Activated T-helper 1 cell treated with anti-CD3 and anti-CD28 coated beads, Interleukin-12 subunit alpha, Interleukin-12 subunit beta, Interleukin-2, Interleukin-4 antibody, amounts not matched to agents 30 ng/mL and 10 ng/mL and 1 ng/mL, durations not matched to agents 14 hours and 24 hours and 36 hours (primary cell): ENCODE measurements at regions not wholly inside any gene's neighbourhood (a gene's known extent, or its start where the extent isn't known, plus 50 kb on each side); places are given as distances from the start of the nearest gene placed in this dataset.
"Not testable (repeated sequence)": the region's sequence is repeated elsewhere in the genome, so short reads cannot be mapped to it uniquely, and the experiment has no call there.

Experiments
- DNase-seq: peaks from one replicate; pipeline ENCODE4 v3.0.0; 2021; ENCODE audit warnings: low spot score
- H3K27ac Mint-ChIP-seq: one replicate; pipeline ENCODE4 v1.8.0; 2021; ENCODE audit warnings: mild to moderate bottlenecking, mixed read lengths
- H3K27me3 Mint-ChIP-seq: one replicate; pipeline ENCODE4 v1.8.0; 2022; ENCODE audit warnings: mild to moderate bottlenecking, moderate library complexity, mixed read lengths; ENCODE audit not compliant: insufficient read depth
- H3K36me3 Mint-ChIP-seq: one replicate; pipeline ENCODE4 v1.8.0; 2021; ENCODE audit warnings: low read depth, mixed read lengths
- H3K4me1 Mint-ChIP-seq: one replicate; pipeline ENCODE4 v1.8.0; 2021; ENCODE audit warnings: low read depth, mixed read lengths
- H3K4me3 Mint-ChIP-seq: one replicate; pipeline ENCODE4 v1.8.0; 2021; ENCODE audit warnings: mild to moderate bottlenecking, moderate library complexity, mixed read lengths
- H3K9me3 Mint-ChIP-seq: one replicate; pipeline ENCODE4 v1.8.0; 2021; ENCODE audit warnings: mixed read lengths
- intact Hi-C: fragments of 100-400 bp; cut with micrococcal nuclease; formaldehyde crosslinking; loops from one replicate; pipeline ENCODE4 v1.15.1; 2024

DNA sequence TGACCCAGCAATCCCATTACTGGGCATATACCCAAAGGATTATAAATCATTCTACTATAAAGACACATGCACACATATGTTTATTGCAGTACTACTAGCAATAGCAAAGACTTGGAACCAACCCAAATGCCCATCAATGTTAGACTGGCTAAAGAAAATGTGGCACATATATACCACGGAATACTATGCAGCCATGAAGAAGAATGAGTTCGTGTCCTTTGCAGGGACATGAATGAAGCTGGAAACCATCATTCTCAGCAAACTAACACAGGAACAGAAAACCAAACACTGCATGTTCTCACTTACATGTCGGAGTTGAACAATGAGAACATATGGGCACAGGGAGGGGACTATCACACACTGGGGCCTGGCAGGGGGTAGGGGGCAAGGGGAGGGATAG, 183.0 kb downstream of the HACE1 start:
- DNase-seq, H3K27ac Mint-ChIP-seq, H3K4me3 Mint-ChIP-seq, intact Hi-C loops, H3K4me1 Mint-ChIP-seq, H3K27me3 Mint-ChIP-seq, H3K36me3 Mint-ChIP-seq: not testable (repeated sequence)
- peaks cover 13% of the 10 kb centered on the region for H3K9me3 Mint-ChIP-seq

GRCh38 chr6:104675161-104675560, 184.6 kb downstream of the HACE1 start:
- H3K36me3 Mint-ChIP-seq, intact Hi-C loops, H3K27me3 Mint-ChIP-seq, DNase-seq, H3K27ac Mint-ChIP-seq, H3K4me1 Mint-ChIP-seq, H3K4me3 Mint-ChIP-seq: not testable (repeated sequence)
- peaks cover 13% of the 10 kb centered on the region for H3K9me3 Mint-ChIP-seq

DNA sequence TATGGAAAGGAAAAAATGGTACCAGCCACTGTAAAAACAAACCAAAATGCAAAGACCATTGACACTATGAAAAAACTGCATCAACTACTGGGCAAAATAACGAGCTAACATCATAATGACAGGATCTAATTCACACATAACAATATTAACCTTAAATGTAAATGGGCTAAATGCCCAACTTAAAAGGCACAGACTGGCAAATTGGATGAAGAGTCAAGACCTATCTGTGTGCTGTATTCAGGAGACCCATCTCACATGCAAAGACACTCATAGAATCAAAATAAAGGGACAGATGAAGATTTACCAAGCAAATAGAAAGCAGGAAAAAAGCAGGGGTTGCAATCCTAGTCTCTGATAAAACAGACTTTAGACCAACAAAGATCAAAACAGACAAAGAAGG, 186.6 kb downstream of the HACE1 start:
- H3K36me3 Mint-ChIP-seq, H3K27me3 Mint-ChIP-seq, H3K27ac Mint-ChIP-seq, H3K4me3 Mint-ChIP-seq, H3K4me1 Mint-ChIP-seq, intact Hi-C loops, DNase-seq: not testable (repeated sequence)
- H3K9me3 Mint-ChIP-seq = peaks cover 13% of the 10 kb centered on the region

DNA sequence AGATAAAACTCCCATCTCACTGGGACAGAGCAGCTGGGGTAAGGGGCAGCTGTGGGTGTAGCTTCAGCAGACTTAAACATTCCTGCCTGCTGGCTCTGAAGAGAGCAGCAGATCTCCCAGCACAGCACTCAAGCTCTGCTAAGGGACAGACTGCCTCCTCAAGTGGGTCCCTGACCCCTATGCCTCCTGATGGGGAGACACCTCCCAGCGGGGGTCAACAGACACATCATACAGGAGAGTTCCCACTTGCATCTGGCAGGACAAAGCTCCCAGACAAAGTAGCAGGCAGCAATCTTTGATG, 188.2 kb downstream of the HACE1 start:
- not testable (repeated sequence) for H3K27me3 Mint-ChIP-seq

GRCh38 chr6:104670834-104671590, 188.7 kb downstream of the HACE1 start:
- intact Hi-C loops, DNase-seq: not testable (repeated sequence)

More for the DNA sequence above, 188.2 kb downstream of the HACE1 start:
- H3K27ac Mint-ChIP-seq, H3K36me3 Mint-ChIP-seq, H3K4me1 Mint-ChIP-seq, H3K4me3 Mint-ChIP-seq, intact Hi-C loops, DNase-seq: not testable (repeated sequence)
- peaks cover 13% of the 10 kb centered on the region for H3K9me3 Mint-ChIP-seq

DNA sequence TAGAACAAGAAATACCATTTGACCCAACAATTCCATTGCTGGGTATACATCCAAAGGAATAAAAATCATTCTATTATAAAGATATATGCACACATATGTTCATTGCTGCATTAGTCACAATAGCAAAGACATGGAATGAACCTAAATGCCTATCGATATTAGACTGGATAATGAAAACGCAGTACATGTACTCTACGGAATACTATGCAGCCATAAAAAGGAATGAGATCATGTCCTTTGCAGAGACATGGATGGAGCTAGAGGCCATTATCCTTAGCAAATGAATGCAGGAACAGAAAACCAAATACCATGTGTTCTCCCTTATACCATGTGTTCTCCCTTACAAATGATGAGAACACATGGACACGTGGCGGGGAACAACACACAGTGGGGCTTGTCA, 190.2 kb downstream of the HACE1 start:
- intact Hi-C loops = no loop called here

More at GRCh38 chr6:104670834-104671590, 188.7 kb downstream of the HACE1 start:
- H3K36me3 Mint-ChIP-seq, H3K4me3 Mint-ChIP-seq, H3K9me3 Mint-ChIP-seq, H3K4me1 Mint-ChIP-seq, H3K27me3 Mint-ChIP-seq, H3K27ac Mint-ChIP-seq: not testable (repeated sequence)

GRCh38 chr6:104656235-104656634, 203.5 kb downstream of the HACE1 start:
- no peak overlapping the region for H3K4me3 Mint-ChIP-seq
- no peak for DNase-seq
- H3K4me1 Mint-ChIP-seq = peaks cover 4% of the 10 kb centered on the region
- no peaks in the 10 kb centered on the region for H3K36me3 Mint-ChIP-seq
- no peak overlapping the region for H3K27ac Mint-ChIP-seq
- no peaks in the 10 kb centered on the region for H3K27me3 Mint-ChIP-seq
- intact Hi-C loops = no loop called here
- H3K9me3 Mint-ChIP-seq = no peaks in the 10 kb centered on the region

More for the DNA sequence above, 190.2 kb downstream of the HACE1 start:
- Mint-ChIP-seq H3K9me3 (peaks cover 4% of the 10 kb centered on the region), H3K36me3 (no peaks in the 10 kb centered on the region), H3K4me1 (no peaks in the 10 kb centered on the region), H3K4me3 (no peak overlapping the region), H3K27me3 (peaks cover 4% of the 10 kb centered on the region), H3K27ac (no peak overlapping the region)
- DNase-seq = no peak

- Mint-ChIP-seq H3K27ac (no peak overlapping the region), H3K4me3 (no peak overlapping the region)
- intact Hi-C loops = no loop called here
Measured at GRCh38 chr6:104653781-104654180, 205.9 kb downstream of the HACE1 start.

GRCh38 chr6:104648347-104648746, 211.4 kb downstream of the HACE1 start:
- intact Hi-C loops = no loop called here
- Mint-ChIP-seq H3K4me1 (no peaks in the 10 kb centered on the region), H3K27me3 (no peaks in the 10 kb centered on the region)

More at GRCh38 chr6:104653781-104654180, 205.9 kb downstream of the HACE1 start:
- peaks cover 4% of the 10 kb centered on the region for H3K4me1 Mint-ChIP-seq
- H3K27me3 Mint-ChIP-seq = no peaks in the 10 kb centered on the region
- H3K36me3 Mint-ChIP-seq = no peaks in the 10 kb centered on the region
- H3K9me3 Mint-ChIP-seq = no peaks in the 10 kb centered on the region
- no peak for DNase-seq

DNA sequence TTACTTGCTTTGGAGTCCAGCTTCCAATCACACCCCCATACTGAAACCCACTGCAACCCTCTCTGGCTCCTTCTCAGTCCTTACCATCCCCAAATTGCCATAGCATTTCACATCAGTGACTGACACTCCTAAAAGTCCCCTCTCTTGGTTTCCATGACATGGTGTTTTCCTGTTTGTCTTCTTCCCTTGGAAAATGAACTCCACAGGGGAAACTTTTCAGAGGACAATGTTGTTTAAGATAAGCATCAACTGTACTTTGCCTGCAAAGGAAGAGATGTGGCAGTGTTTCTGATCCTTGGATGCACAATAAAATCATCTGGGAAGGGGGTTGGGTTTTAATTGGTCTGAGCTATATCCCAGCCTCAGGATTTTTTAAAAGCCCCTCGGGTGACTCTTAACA, 214.9 kb downstream of the HACE1 start:
- Mint-ChIP-seq H3K4me3 (no peak overlapping the region), H3K27me3 (no peaks in the 10 kb centered on the region), H3K4me1 (peaks cover 5% of the 10 kb centered on the region), H3K9me3 (no peaks in the 10 kb centered on the region), H3K36me3 (no peaks in the 10 kb centered on the region), H3K27ac (no peak overlapping the region)
- intact Hi-C loops = no loop called here
- no peak for DNase-seq

More at GRCh38 chr6:104648347-104648746, 211.4 kb downstream of the HACE1 start:
- Mint-ChIP-seq H3K4me3 (no peak overlapping the region), H3K36me3 (no peaks in the 10 kb centered on the region), H3K9me3 (no peaks in the 10 kb centered on the region), H3K27ac (no peak overlapping the region)
- DNase-seq = no peak

DNA sequence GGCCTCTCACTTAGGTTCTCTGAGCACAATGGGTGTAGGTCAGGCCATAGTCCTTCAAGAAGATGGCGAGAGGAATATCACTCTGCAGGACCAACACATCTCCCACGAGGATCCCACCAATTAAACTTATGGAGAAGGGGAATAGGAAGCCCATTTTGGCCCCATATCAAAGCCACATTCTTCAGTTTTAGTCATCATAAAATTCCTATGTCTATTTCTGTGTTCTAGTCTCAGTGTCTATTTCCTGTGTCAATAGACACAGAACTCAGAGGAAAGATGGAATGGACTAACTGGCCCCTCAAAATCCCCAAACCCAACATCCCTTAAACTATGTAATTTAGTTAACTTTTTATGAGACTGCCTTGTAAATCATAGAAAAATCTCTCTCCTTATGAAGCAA, 216.8 kb downstream of the HACE1 start:
- Mint-ChIP-seq H3K4me1 (peaks cover 12% of the 10 kb centered on the region), H3K9me3 (no peaks in the 10 kb centered on the region), H3K27me3 (no peaks in the 10 kb centered on the region), H3K36me3 (no peaks in the 10 kb centered on the region), H3K27ac (no peak overlapping the region), H3K4me3 (no peak overlapping the region)
- no peak for DNase-seq
- intact Hi-C loops = no loop called here

DNA sequence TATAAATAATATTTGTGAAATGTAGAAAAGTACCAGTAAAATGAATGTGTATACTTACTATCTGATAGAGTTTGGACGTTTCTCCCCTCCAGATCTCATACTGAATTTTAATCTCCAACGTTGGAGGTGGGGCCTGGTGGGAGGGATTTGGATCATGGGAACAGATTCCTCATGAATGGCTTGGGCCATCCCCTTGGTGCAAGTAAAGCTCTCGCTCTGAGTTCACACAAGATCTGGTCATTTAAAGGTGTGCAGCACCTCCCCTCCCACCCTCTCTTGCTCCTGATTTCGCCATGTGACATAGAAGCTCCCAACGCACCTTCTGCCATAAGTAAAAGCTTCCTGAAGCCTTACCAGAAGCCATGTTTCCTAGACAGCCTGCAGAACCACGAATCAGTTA, 219.0 kb downstream of the HACE1 start:
- Mint-ChIP-seq H3K27ac (no peak overlapping the region), H3K4me3 (no peak overlapping the region), H3K9me3 (no peaks in the 10 kb centered on the region), H3K27me3 (no peaks in the 10 kb centered on the region), H3K36me3 (no peaks in the 10 kb centered on the region), H3K4me1 (peaks cover 12% of the 10 kb centered on the region)
- DNase-seq = no peak
- intact Hi-C loops = no loop called here

GRCh38 chr6:104640150-104640700, 219.5 kb downstream of the HACE1 start:
- peaks cover 12% of the 10 kb centered on the region for H3K4me1 Mint-ChIP-seq
- H3K27ac Mint-ChIP-seq = no peak overlapping the region
- H3K9me3 Mint-ChIP-seq = no peaks in the 10 kb centered on the region
- no peaks in the 10 kb centered on the region for H3K27me3 Mint-ChIP-seq
- intact Hi-C loops = no loop called here
- H3K4me3 Mint-ChIP-seq = no peak overlapping the region
- no peak for DNase-seq
- no peaks in the 10 kb centered on the region for H3K36me3 Mint-ChIP-seq

GRCh38 chr6:104639668-104640067, 220.1 kb downstream of the HACE1 start:
- intact Hi-C loops = no loop called here
- Mint-ChIP-seq H3K4me1 (peaks cover 12% of the 10 kb centered on the region), H3K27me3 (no peaks in the 10 kb centered on the region), H3K27ac (no peak overlapping the region), H3K9me3 (no peaks in the 10 kb centered on the region), H3K36me3 (no peaks in the 10 kb centered on the region), H3K4me3 (no peak overlapping the region)
- DNase-seq = no peak
